ENCODE measurements at regions not wholly inside any gene's neighbourhood (a gene's known extent, or its start where the extent isn't known, plus 50 kb on each side); places are given as distances from the start of the nearest gene placed in this dataset.

GRCh38 chr7:34312624-34313023 lies 345.4 kb upstream of the NPSR1 start:
- H2BK15ac ChIP-seq (ENCODE audit: low read depth, low read length): no peak overlapping the region
- intact Hi-C loops (cut with micrococcal nuclease) (loop anchor here (10.0 kb wide), 1 partner anchor 722 kb away; the partner anchor contains the start of gene DPY19L1), in situ Hi-C loops (cut with MboI; ENCODE audit: low sequenced_read_pairs) (loop anchor here (10.0 kb wide), 1 partner anchor 178 kb away; no protein-coding TSS in a partner anchor), dilution Hi-C loops (cut with HindIII; ENCODE audit: low sequenced_read_pairs, unreplicated experiment) (no loop called here)
- H3K14ac ChIP-seq (replicated peaks; ENCODE audit: low read depth, low read length): no peak overlapping the region
- 0 out of 2 replicates have a peak, but pooled peaks cover 2% of the 10 kb centered on the region for H3K9me3 ChIP-seq (ENCODE audit: control insufficient read depth, insufficient read depth, low read length)
- no peak overlapping the region for H3K18ac ChIP-seq (ENCODE audit: low read depth, low read length)
- peaks cover 7% of the 10 kb centered on the region; the same call in 1 of the 2 replicates for H3K4me1 ChIP-seq (ENCODE audit: control insufficient read depth, insufficient read depth, low read length)
- H4K20me1 ChIP-seq (ENCODE audit: insufficient read depth, low read length): no peaks in the 10 kb centered on the region
- H3K9ac ChIP-seq (ENCODE audit: low read depth, low read length): no peak overlapping the region
- BruUV-seq (replicated peaks): no TSS peak
- no peak overlapping the region for H4K5ac ChIP-seq (ENCODE audit: low read depth, low read length)
- no peak overlapping the region for H4K8ac ChIP-seq (ENCODE audit: low read depth in 2 of 2, low read length in 2 of 2)
- no peak for DNase-seq
- ATAC-seq (ENCODE audit: low read depth): no peak
- no peak overlapping the region for H4K91ac ChIP-seq (ENCODE audit: insufficient read depth, low read depth, low read length)
- no peak overlapping the region for H2BK20ac ChIP-seq (ENCODE audit: low read depth, low read length)
- H3K4me3 ChIP-seq (ENCODE audit: insufficient read depth, low read depth, low read length): no peak overlapping the region
- H2BK120ac ChIP-seq (ENCODE audit: low read depth, low read length): no peak overlapping the region
- no CpG with 5 or more reads among the region's 3 CpGs for WGBS, 2 experiments (ENCODE audit: extremely low coverage in 2 of 2, insufficient read length in 1 of 2)
- no peaks in the 10 kb centered on the region for H3K27me3 ChIP-seq (ENCODE audit: control insufficient read depth, insufficient read depth, low read length)
- ChIA-PET CTCF (no interaction called here), POLR2A (ENCODE audit: unreplicated experiment) (no interaction called here)
- H2AK9ac ChIP-seq (replicated peaks; ENCODE audit: low read depth, low read length, poor library complexity): no peak overlapping the region
- no peak overlapping the region for H3K4me2 ChIP-seq (ENCODE audit: low read depth, low read length)
- H3K27ac ChIP-seq (ENCODE audit: insufficient read depth, low read length): no peak overlapping the region
- no peak overlapping the region for H3K23ac ChIP-seq (ENCODE audit: low read depth, low read length)
- H2AFZ ChIP-seq (replicated peaks; ENCODE audit: low read length, poor library complexity): no peak overlapping the region
- H3K36me3 ChIP-seq (ENCODE audit: control insufficient read depth, insufficient read depth, low read length): no peaks in the 10 kb centered on the region
- H3K9me1 ChIP-seq (ENCODE audit: insufficient read depth, low read length): 0 out of 2 replicates have a peak, but pooled peaks cover 3% of the 10 kb centered on the region
- no peak overlapping the region for H2AK5ac ChIP-seq (ENCODE audit: low read depth, low read length)
- no peaks in the 10 kb centered on the region for H3K79me1 ChIP-seq (ENCODE audit: low read depth in 1 of 2, low read length in 2 of 2)
- TF ChIP-seq CHD1 (IDR thresholded peaks at IDR 0.05; ENCODE audit: low read depth, low read length) (no peak), RCOR1 (IDR thresholded peaks at IDR 0.05; ENCODE audit: insufficient replicate concordance, low read length) (no peak), POLR2A (IDR thresholded peaks at IDR 0.05; ENCODE audit: low read depth, low read length) (no peak), RAD21 (IDR thresholded peaks at IDR 0.05; ENCODE audit: low read length) (no peak), CTCF (conservative IDR thresholded peaks at IDR 0.05; ENCODE audit: low read depth, low read length) (no peak), MXI1 (IDR thresholded peaks at IDR 0.05; ENCODE audit: borderline replicate concordance, low read depth, low read length) (no peak), CEBPB (IDR thresholded peaks at IDR 0.05; ENCODE audit: low read depth, low read length) (no peak), RFX5 (IDR thresholded peaks at IDR 0.05; ENCODE audit: low read depth, low read length) (no peak), MAFK (IDR thresholded peaks at IDR 0.05; ENCODE audit: low read depth, low read length) (no peak), BHLHE40 (IDR thresholded peaks at IDR 0.05; ENCODE audit: low read depth, low read length) (no peak)
- TF ChIP-seq, protein P1, sequence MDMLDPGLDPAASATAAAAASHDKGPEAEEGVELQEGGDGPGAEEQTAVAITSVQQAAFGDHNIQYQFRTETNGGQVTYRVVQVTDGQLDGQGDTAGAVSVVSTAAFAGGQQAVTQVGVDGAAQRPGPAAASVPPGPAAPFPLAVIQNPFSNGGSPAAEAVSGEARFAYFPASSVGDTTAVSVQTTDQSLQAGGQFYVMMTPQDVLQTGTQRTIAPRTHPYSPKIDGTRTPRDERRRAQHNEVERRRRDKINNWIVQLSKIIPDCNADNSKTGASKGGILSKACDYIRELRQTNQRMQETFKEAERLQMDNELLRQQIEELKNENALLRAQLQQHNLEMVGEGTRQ (IDR thresholded peaks at IDR 0.05; ENCODE audit: low read depth, low read length): no peak
- no peak overlapping the region for H3K4ac ChIP-seq (ENCODE audit: low read depth, low read length)
- no peak overlapping the region for H3K56ac ChIP-seq (ENCODE audit: extremely low read depth, insufficient read depth, low read length)
- H2BK5ac ChIP-seq (ENCODE audit: low read depth, low read length, poor library complexity, severe bottlenecking): no peak overlapping the region

All from IMR-90 (cell line).